Lower leg skin (tissue), 4 donors: ENCODE measurements at regions not wholly inside any gene's neighbourhood (a gene's known extent, or its start where the extent isn't known, plus 50 kb on each side); places are given as distances from the start of the nearest gene placed in this dataset.

Experiments
- DNase-seq, 2 donors: peaks; one replicate each; pipeline ENCODE4 v3.0.0-alpha.2; 2019; ENCODE audit warnings: low spot score in 2 of 2
- H3K4me3 ChIP-seq: fragments of 200-600 bp; sonication (generic); 2 replicates; pipeline ENCODE4 v1.5.1; 2017; ENCODE audit warnings: mild to moderate bottlenecking, low read depth; ENCODE audit not compliant: poor library complexity, severe bottlenecking
- CTCF ChIP-seq, 3 donors: fragments of 450-650 bp; IDR thresholded peaks; one replicate each; pipeline ENCODE4 v1.5.1; 2016; ENCODE audit warnings: antibody characterized with exemption in 3 of 3, mild to moderate bottlenecking in 3 of 3, moderate library complexity in 2 of 3
- POLR2A ChIP-seq, 2 donors: fragments of 450-650 bp; IDR thresholded peaks; one replicate each; pipeline ENCODE4 v1.6.1; 2016 to 2017; ENCODE audit warnings: antibody characterized with exemption in 2 of 2, mild to moderate bottlenecking in 1 of 2, moderate library complexity in 1 of 2
- WGBS, 2 donors: methylation state at CpG; one replicate each; pipeline ENCODE4 v1.1.5; 2018; 5-methylcytosine and 5-hydroxymethylcytosine counted together
- intact Hi-C: fragments of 100-400 bp; cut with DNase I; formaldehyde crosslinking; loops from one replicate; pipeline ENCODE4 v1.15.0; 2023; ENCODE audit warnings: low total_unique reads

DNA sequence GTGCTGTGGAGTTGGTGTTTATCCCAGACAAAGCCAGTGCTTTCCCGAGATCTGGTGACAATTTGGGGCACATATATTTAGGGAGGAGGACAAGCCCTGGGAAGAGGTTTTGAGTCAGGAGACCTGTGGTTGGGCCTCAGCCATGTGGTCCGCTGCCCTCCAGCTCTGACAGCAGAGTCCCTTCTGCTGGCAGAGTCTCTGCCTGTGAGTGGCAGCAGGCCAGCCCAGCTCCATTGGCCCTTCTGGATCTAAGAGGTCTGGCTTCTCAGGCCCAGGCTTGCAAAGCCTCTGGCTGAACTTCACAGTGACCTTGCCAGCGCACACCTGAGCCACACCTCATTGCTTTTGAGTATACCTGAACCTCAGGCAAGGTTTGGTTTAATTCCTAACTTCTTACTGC is 115.3 kb downstream of the BCL2L11 start:
- WGBS, 2 donors: 27 to 33% methylated on average over 3 of the region's 3 CpGs

GRCh38 chr2:111238296-111238695 is 117.6 kb downstream of the BCL2L11 start:
- DNase-seq: no peak
- 88 to 93% methylated on average over 2 of the region's 2 CpGs for WGBS, 2 donors
- TF ChIP-seq CTCF (IDR thresholded peaks at IDR 0.05): no peak
- no peak for TF ChIP-seq POLR2A (IDR thresholded peaks at IDR 0.05)
- no peak overlapping the region for H3K4me3 ChIP-seq
- intact Hi-C loops: no loop called here

More for the DNA sequence above, 115.3 kb downstream of the BCL2L11 start:
- TF ChIP-seq CTCF (IDR thresholded peaks at IDR 0.05) (no peak), POLR2A (IDR thresholded peaks at IDR 0.05) (no peak)
- no peak overlapping the region for H3K4me3 ChIP-seq
- intact Hi-C loops: no loop called here
- peak in 1 of 2 donors; percentile 36 for DNase-seq

DNA sequence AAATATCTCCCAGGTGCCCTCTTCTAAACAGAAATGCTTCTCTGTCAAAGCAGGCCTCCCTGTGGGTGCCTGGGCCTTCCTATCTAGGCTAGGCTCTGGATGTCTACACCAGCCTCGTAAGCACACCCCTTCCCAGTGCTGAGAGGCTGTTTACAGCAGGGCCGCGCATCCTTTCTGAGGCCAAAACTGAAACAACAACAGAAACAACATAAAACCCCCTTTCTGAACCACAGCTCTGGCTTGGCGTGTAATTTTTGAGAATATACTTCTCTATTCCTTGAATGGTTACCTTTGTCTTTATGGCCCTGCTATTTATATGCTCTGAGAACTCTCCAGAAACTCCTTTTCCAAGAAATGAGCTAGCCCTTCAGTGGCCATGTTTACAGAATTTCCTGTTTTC is 118.4 kb downstream of the BCL2L11 start:
- intact Hi-C loops: no loop called here
- WGBS, 2 donors: 91 to 93% methylated on average over 4 of the region's 4 CpGs
- TF ChIP-seq POLR2A (IDR thresholded peaks at IDR 0.05): no peak
- TF ChIP-seq CTCF (IDR thresholded peaks at IDR 0.05): no peak
- no peak overlapping the region for H3K4me3 ChIP-seq
- no peak for DNase-seq

- no peak overlapping the region for H3K4me3 ChIP-seq
- intact Hi-C loops: no loop called here
- no peak for DNase-seq
- 92 to 96% methylated on average over 3 of the region's 3 CpGs for WGBS, 2 donors
- TF ChIP-seq POLR2A (IDR thresholded peaks at IDR 0.05) (no peak), CTCF (IDR thresholded peaks at IDR 0.05) (no peak)
Observed at GRCh38 chr2:111239581-111240249, 119.0 kb downstream of the BCL2L11 start.

DNA sequence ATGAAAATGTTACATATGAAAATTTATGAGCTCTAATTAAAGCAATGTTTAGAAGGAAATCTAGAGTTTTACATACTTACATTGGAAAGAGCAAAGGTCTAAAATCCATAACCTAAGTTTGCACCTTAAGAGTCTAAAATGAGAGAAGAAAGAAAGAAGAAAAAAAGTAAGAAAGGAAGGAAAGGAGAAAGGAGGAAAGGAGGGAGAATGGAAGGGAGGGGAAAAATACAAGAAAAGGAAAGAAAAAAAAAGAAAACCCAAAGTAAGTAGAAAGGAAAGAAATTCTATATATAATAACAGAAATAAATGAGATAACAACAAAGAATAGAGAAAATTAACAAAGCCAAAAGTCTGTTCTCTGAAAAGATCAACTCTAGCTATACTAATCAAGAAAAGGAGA is 122.6 kb downstream of the BCL2L11 start:
- no peak overlapping the region for H3K4me3 ChIP-seq
- DNase-seq: no peak
- TF ChIP-seq CTCF (IDR thresholded peaks at IDR 0.05) (no peak), POLR2A (IDR thresholded peaks at IDR 0.05) (no peak)
- intact Hi-C loops: no loop called here

DNA sequence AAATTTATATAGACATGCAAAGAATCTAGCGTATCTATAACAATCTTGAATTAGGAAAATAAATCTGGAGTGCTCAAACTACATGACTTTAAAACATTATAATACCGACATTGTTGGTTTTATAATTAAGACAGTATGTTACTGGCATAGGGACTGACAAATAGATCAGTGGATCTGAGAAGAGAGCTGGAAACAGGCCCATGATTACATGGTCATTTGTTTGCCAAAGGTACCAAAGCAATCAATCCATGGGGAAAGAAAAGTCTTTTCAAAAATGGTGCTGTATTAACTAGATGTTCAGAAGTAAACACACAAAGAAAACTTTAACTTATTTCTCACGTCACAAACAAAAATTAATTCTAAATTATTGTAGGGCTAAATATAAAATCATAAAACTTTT is 124.2 kb downstream of the BCL2L11 start:
- no peak for DNase-seq
- TF ChIP-seq CTCF (IDR thresholded peaks at IDR 0.05): no peak
- TF ChIP-seq POLR2A (IDR thresholded peaks at IDR 0.05): no peak
- 65 to 68% methylated on average over 3 of the region's 3 CpGs for WGBS, 2 donors
- intact Hi-C loops: no loop called here
- H3K4me3 ChIP-seq: no peak overlapping the region
